K562 (cell line): ENCODE measurements at regions not wholly inside any gene's neighbourhood (a gene's known extent, or its start where the extent isn't known, plus 50 kb on each side); places are given as distances from the start of the nearest gene placed in this dataset.

ENCODE experiments used
- TF ChIP-seq, protein P1 (sequence below): fragments of 450-650 bp; IDR thresholded peaks from 2 replicates; pipeline ENCODE4 v1.6.1; 2016; ENCODE audit warnings: mild to moderate bottlenecking, moderate library complexity

DNA sequence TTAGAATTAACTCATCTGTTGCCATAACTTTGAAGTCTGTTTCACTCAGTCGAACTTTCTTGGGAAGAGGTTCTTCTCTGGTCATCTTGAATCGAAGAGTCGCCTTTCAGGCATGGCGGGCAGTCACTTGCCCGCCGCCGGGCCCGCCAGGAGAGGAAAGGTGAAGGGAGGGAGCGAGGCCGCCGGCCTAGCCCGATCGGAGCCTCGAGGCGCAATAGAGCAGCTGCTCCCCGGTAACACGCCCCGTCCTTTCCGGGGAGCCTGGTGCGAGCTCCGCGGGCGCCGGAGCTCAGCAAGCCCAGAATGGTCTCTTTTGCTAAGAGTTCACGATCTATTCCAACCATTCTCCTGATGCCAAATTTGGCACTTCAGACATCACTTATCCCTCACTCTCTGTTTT, 591.8 kb downstream of the TFAP2B start (continued):
- TF ChIP-seq, protein P1, sequence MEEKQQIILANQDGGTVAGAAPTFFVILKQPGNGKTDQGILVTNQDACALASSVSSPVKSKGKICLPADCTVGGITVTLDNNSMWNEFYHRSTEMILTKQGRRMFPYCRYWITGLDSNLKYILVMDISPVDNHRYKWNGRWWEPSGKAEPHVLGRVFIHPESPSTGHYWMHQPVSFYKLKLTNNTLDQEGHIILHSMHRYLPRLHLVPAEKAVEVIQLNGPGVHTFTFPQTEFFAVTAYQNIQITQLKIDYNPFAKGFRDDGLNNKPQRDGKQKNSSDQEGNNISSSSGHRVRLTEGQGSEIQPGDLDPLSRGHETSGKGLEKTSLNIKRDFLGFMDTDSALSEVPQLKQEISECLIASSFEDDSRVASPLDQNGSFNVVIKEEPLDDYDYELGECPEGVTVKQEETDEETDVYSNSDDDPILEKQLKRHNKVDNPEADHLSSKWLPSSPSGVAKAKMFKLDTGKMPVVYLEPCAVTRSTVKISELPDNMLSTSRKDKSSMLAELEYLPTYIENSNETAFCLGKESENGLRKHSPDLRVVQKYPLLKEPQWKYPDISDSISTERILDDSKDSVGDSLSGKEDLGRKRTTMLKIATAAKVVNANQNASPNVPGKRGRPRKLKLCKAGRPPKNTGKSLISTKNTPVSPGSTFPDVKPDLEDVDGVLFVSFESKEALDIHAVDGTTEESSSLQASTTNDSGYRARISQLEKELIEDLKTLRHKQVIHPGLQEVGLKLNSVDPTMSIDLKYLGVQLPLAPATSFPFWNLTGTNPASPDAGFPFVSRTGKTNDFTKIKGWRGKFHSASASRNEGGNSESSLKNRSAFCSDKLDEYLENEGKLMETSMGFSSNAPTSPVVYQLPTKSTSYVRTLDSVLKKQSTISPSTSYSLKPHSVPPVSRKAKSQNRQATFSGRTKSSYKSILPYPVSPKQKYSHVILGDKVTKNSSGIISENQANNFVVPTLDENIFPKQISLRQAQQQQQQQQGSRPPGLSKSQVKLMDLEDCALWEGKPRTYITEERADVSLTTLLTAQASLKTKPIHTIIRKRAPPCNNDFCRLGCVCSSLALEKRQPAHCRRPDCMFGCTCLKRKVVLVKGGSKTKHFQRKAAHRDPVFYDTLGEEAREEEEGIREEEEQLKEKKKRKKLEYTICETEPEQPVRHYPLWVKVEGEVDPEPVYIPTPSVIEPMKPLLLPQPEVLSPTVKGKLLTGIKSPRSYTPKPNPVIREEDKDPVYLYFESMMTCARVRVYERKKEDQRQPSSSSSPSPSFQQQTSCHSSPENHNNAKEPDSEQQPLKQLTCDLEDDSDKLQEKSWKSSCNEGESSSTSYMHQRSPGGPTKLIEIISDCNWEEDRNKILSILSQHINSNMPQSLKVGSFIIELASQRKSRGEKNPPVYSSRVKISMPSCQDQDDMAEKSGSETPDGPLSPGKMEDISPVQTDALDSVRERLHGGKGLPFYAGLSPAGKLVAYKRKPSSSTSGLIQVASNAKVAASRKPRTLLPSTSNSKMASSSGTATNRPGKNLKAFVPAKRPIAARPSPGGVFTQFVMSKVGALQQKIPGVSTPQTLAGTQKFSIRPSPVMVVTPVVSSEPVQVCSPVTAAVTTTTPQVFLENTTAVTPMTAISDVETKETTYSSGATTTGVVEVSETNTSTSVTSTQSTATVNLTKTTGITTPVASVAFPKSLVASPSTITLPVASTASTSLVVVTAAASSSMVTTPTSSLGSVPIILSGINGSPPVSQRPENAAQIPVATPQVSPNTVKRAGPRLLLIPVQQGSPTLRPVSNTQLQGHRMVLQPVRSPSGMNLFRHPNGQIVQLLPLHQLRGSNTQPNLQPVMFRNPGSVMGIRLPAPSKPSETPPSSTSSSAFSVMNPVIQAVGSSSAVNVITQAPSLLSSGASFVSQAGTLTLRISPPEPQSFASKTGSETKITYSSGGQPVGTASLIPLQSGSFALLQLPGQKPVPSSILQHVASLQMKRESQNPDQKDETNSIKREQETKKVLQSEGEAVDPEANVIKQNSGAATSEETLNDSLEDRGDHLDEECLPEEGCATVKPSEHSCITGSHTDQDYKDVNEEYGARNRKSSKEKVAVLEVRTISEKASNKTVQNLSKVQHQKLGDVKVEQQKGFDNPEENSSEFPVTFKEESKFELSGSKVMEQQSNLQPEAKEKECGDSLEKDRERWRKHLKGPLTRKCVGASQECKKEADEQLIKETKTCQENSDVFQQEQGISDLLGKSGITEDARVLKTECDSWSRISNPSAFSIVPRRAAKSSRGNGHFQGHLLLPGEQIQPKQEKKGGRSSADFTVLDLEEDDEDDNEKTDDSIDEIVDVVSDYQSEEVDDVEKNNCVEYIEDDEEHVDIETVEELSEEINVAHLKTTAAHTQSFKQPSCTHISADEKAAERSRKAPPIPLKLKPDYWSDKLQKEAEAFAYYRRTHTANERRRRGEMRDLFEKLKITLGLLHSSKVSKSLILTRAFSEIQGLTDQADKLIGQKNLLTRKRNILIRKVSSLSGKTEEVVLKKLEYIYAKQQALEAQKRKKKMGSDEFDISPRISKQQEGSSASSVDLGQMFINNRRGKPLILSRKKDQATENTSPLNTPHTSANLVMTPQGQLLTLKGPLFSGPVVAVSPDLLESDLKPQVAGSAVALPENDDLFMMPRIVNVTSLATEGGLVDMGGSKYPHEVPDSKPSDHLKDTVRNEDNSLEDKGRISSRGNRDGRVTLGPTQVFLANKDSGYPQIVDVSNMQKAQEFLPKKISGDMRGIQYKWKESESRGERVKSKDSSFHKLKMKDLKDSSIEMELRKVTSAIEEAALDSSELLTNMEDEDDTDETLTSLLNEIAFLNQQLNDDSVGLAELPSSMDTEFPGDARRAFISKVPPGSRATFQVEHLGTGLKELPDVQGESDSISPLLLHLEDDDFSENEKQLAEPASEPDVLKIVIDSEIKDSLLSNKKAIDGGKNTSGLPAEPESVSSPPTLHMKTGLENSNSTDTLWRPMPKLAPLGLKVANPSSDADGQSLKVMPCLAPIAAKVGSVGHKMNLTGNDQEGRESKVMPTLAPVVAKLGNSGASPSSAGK: no peak
